Lower leg skin (tissue), 4 donors: ENCODE measurements at regions not wholly inside any gene's neighbourhood (a gene's known extent, or its start where the extent isn't known, plus 50 kb on each side); places are given as distances from the start of the nearest gene placed in this dataset.

Experiments
- DNase-seq, 2 donors: peaks; one replicate each; pipeline ENCODE4 v3.0.0-alpha.2; 2019; ENCODE audit warnings: low spot score in 2 of 2
- H3K4me3 ChIP-seq: fragments of 200-600 bp; sonication (generic); 2 replicates; pipeline ENCODE4 v1.5.1; 2017; ENCODE audit warnings: mild to moderate bottlenecking, low read depth; ENCODE audit not compliant: poor library complexity, severe bottlenecking
- POLR2A ChIP-seq, 2 donors: fragments of 450-650 bp; IDR thresholded peaks; one replicate each; pipeline ENCODE4 v1.6.1; 2016 to 2017; ENCODE audit warnings: antibody characterized with exemption in 2 of 2, mild to moderate bottlenecking in 1 of 2, moderate library complexity in 1 of 2
- WGBS, 2 donors: methylation state at CpG; one replicate each; pipeline ENCODE4 v1.1.5; 2018; 5-methylcytosine and 5-hydroxymethylcytosine counted together
- intact Hi-C: fragments of 100-400 bp; cut with DNase I; formaldehyde crosslinking; loops from one replicate; pipeline ENCODE4 v1.15.0; 2023; ENCODE audit warnings: low total_unique reads
- TF ChIP-seq, protein P1 (sequence below), 3 donors: fragments of 450-650 bp; IDR thresholded peaks; one replicate each; pipeline ENCODE4 v1.5.1; 2016; ENCODE audit warnings: antibody characterized with exemption in 3 of 3, mild to moderate bottlenecking in 3 of 3, moderate library complexity in 2 of 3

DNA sequence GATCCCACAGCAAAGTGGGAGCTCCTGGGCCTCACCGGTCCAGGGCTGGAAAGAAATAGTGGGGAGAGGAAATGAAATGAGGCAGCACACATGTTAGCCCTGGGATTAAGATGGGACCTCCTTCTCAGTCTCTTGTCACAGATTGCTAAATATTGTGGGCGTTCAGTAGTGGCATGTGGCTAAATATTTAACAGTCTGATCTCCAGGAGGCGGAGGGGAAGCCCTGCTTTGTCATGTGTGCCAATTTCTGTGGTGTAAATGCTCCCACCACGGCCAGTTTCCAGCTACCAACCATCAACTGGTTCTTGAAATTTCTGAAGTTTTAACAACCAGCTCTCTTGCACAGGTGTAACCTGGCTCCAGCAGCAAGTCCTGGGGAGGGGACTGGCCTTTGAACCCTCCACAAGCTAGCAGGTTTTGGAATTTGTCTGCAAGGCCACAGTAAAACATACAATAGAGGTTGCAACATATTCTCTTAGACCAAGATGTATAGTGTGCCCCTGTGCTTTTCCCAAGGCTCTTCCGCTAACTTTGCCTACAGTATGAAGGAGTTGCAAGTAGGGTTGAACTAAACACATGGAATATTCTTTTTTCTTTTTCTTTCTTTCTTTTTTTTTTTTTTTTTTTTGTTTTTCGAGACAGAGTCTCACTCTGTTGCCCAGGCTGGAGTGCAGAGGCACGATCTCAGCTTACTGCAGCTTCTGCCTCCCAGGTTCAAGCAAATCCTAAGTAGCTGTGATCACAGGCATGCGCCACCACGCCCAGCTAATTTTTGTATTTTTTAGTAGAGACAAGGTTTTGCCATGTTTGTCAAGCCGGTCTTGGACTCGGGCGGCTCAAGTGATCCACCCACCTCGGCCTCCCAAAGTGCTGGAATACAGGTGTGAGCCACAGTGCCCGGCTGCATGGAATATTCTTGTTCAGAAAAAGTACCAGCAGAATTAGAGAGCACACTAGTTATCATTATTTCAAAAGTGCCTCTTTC lies 103.1 kb upstream of the PCBD1 start:
- WGBS, 2 donors = 77 to 82% methylated on average over 14 of the region's 14 CpGs
- TF ChIP-seq, protein P1, sequence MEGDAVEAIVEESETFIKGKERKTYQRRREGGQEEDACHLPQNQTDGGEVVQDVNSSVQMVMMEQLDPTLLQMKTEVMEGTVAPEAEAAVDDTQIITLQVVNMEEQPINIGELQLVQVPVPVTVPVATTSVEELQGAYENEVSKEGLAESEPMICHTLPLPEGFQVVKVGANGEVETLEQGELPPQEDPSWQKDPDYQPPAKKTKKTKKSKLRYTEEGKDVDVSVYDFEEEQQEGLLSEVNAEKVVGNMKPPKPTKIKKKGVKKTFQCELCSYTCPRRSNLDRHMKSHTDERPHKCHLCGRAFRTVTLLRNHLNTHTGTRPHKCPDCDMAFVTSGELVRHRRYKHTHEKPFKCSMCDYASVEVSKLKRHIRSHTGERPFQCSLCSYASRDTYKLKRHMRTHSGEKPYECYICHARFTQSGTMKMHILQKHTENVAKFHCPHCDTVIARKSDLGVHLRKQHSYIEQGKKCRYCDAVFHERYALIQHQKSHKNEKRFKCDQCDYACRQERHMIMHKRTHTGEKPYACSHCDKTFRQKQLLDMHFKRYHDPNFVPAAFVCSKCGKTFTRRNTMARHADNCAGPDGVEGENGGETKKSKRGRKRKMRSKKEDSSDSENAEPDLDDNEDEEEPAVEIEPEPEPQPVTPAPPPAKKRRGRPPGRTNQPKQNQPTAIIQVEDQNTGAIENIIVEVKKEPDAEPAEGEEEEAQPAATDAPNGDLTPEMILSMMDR (IDR thresholded peaks at IDR 0.05) = no peak
- no peak overlapping the region for H3K4me3 ChIP-seq
- no peak for DNase-seq
- intact Hi-C loops = no loop called here

DNA sequence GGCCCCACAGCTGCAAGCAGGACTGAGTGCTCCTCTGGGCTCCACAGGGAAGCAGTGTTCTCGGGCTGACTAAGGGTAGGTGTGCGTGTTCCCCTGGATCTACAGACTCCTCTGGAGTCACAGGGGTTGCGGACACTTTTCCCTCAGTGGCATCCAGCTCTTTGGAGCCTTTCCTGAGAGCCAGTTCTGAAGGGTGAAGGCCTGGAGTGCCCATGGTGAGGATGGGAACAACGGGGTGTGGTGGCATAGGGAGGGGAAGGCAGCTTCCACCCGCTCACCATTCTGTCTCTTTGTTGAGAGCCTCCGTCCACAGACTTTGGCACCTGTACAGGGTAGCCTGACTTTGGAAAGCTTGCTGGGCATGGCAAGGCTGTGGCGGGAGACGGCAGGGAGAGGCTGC lies 104.1 kb upstream of the PCBD1 start:
- TF ChIP-seq, protein P1 (IDR thresholded peaks at IDR 0.05) = no peak
- TF ChIP-seq POLR2A (IDR thresholded peaks at IDR 0.05) = no peak
- intact Hi-C loops = no loop called here
- no peak overlapping the region for H3K4me3 ChIP-seq
- no peak for DNase-seq
- 84 to 86% methylated on average over 7 to 8 of the region's 8 CpGs for WGBS, 2 donors

DNA sequence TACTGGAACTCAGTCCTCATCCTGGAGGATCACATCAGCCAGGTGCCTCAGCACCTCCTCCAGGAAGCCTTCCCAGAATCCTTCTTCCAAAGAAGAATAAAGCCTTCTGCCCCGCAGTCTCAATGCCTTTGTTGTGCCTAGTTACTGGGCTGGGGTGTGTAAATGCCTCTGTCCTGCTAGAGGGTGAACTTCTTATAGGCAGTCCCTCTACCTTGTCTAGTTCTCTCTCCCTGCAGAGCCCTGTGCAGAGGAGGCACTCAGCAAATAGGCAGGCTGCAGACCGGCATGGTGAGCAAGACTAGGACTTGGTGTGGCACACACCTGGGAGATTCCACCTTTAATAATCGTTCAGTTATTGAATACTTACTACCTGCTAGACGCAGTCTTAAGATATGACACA lies 104.7 kb upstream of the PCBD1 start:
- WGBS, 2 donors = 83 to 90% methylated on average over 4 of the region's 4 CpGs
- DNase-seq = no peak
- TF ChIP-seq POLR2A (IDR thresholded peaks at IDR 0.05) = no peak
- TF ChIP-seq, protein P1 (IDR thresholded peaks at IDR 0.05) = no peak
- no peak overlapping the region for H3K4me3 ChIP-seq
- intact Hi-C loops = no loop called here

DNA sequence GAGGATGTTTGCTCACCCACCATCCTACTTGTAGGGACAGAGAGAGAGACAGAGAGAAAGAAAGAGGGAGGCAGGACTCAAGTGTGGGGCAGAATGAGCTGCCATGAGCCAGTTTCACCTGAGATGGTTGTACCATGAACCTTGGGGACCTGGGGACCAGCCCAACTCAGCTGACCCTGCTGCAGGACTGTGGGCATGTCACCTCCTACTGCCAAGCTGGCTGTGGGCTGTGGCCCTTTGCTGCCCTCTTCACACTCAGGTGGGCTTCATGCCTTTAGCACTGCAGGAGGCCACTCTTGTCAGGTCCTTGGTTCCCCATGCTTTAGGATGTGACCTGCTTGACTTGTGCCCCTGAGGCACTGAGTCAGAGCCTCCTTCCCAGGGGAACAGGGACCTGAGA lies 108.2 kb upstream of the PCBD1 start:
- TF ChIP-seq, protein P1 (IDR thresholded peaks at IDR 0.05) = no peak
- no peak for TF ChIP-seq POLR2A (IDR thresholded peaks at IDR 0.05)
- intact Hi-C loops = no loop called here
- DNase-seq = no peak
- H3K4me3 ChIP-seq = no peak overlapping the region

DNA sequence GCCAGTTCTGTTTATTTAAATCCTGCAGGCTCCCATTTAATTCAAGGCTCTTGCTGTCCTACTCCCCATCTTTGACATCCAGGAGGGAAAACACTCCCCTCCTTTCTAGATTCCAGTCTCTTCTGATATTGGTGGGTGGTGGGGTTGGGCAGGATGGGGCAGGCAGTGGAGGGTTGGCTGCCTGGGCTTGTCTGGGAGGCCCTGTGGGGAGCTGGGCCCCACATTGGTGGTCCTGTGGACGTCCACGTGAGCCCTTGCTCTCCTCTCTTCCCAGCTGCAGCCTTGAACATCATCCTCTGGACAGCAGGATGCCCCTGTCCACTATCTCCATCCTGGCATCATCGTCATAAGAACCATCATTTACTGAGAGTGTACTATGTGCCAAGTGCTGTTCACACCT lies 108.9 kb upstream of the PCBD1 start:
- no peak for DNase-seq
- intact Hi-C loops = no loop called here
- 55 to 70% methylated on average over 3 of the region's 3 CpGs for WGBS, 2 donors
- TF ChIP-seq POLR2A (IDR thresholded peaks at IDR 0.05) = no peak
- TF ChIP-seq, protein P1 (IDR thresholded peaks at IDR 0.05) = no peak
- H3K4me3 ChIP-seq = no peak overlapping the region
